Activated T-cell treated with anti-CD3 and anti-CD28 coated beads, Interleukin-2, amount 50 U/mL, for 24 hours (primary cell): ENCODE measurements at regions not wholly inside any gene's neighbourhood (a gene's known extent, or its start where the extent isn't known, plus 50 kb on each side); places are given as distances from the start of the nearest gene placed in this dataset.
A peak's percentile ranks its signal among the peaks of the same experiment; 100 is the strongest.

Source experiments
- DNase-seq: peaks from one replicate; pipeline ENCODE4 v3.0.0-alpha.2; 2020
- H3K27ac Mint-ChIP-seq: 2 replicates; pipeline ENCODE4 v1.8.0; 2020; ENCODE audit warnings: mild to moderate bottlenecking, mixed read lengths
- H3K27me3 Mint-ChIP-seq: 2 replicates; pipeline ENCODE4 v1.8.0; 2020; ENCODE audit warnings: mixed read lengths
- H3K36me3 Mint-ChIP-seq: 2 replicates; pipeline ENCODE4 v1.8.0; 2020; ENCODE audit warnings: low read depth, mixed read lengths
- H3K4me1 Mint-ChIP-seq: 2 replicates; pipeline ENCODE4 v1.8.0; 2020; ENCODE audit warnings: low read depth, mixed read lengths
- H3K4me3 Mint-ChIP-seq: 2 replicates; pipeline ENCODE4 v1.8.0; 2020; ENCODE audit warnings: mild to moderate bottlenecking, moderate library complexity, mixed read lengths
- H3K9me3 Mint-ChIP-seq: 2 replicates; pipeline ENCODE4 v1.8.0; 2020; ENCODE audit warnings: mixed read lengths

GRCh38 chr9:129481810-129482511 is 138.9 kb downstream of the C9orf50 start:
- H3K36me3 Mint-ChIP-seq = no peaks in the 10 kb centered on the region
- DNase-seq = no peak
- peaks cover 38% of the 10 kb centered on the region for H3K4me1 Mint-ChIP-seq
- H3K9me3 Mint-ChIP-seq = no peaks in the 10 kb centered on the region
- peaks cover 2% of the 10 kb centered on the region for H3K27me3 Mint-ChIP-seq
- peak overlapping the region; percentile 40 for H3K27ac Mint-ChIP-seq
- H3K4me3 Mint-ChIP-seq = peak overlapping the region; percentile 31

GRCh38 chr9:129481424-129481809 is 139.5 kb downstream of the C9orf50 start:
- no peaks in the 10 kb centered on the region for H3K9me3 Mint-ChIP-seq
- H3K27ac Mint-ChIP-seq = peak overlapping the region; percentile 40
- H3K4me1 Mint-ChIP-seq = peaks cover 35% of the 10 kb centered on the region
- peaks cover 2% of the 10 kb centered on the region for H3K27me3 Mint-ChIP-seq
- peak overlapping the region; percentile 31 for H3K4me3 Mint-ChIP-seq
- no peaks in the 10 kb centered on the region for H3K36me3 Mint-ChIP-seq
- no peak for DNase-seq

GRCh38 chr9:129480745-129481144 is 140.2 kb downstream of the C9orf50 start:
- H3K4me1 Mint-ChIP-seq = peaks cover 28% of the 10 kb centered on the region
- H3K4me3 Mint-ChIP-seq = no peak overlapping the region
- no peak overlapping the region for H3K27ac Mint-ChIP-seq

GRCh38 chr9:129480227-129480626 is 140.7 kb downstream of the C9orf50 start:
- H3K36me3 Mint-ChIP-seq = no peaks in the 10 kb centered on the region
- H3K9me3 Mint-ChIP-seq = no peaks in the 10 kb centered on the region
- DNase-seq = no peak
- H3K27ac Mint-ChIP-seq = no peak overlapping the region
- H3K4me1 Mint-ChIP-seq = peaks cover 23% of the 10 kb centered on the region
- H3K27me3 Mint-ChIP-seq = peaks cover 2% of the 10 kb centered on the region
- no peak overlapping the region for H3K4me3 Mint-ChIP-seq

More at GRCh38 chr9:129480745-129481144, 140.2 kb downstream of the C9orf50 start:
- Mint-ChIP-seq H3K36me3 (no peaks in the 10 kb centered on the region), H3K27me3 (peaks cover 2% of the 10 kb centered on the region), H3K9me3 (no peaks in the 10 kb centered on the region)
- no peak for DNase-seq

- Mint-ChIP-seq H3K9me3 (no peaks in the 10 kb centered on the region), H3K36me3 (no peaks in the 10 kb centered on the region), H3K27ac (no peak overlapping the region), H3K4me3 (no peak overlapping the region), H3K27me3 (peaks cover 2% of the 10 kb centered on the region), H3K4me1 (peaks cover 18% of the 10 kb centered on the region)
- no peak for DNase-seq
Measured at GRCh38 chr9:129479631-129480011, 141.3 kb downstream of the C9orf50 start.

- Mint-ChIP-seq H3K27ac (no peak overlapping the region), H3K36me3 (no peaks in the 10 kb centered on the region), H3K27me3 (peaks cover 2% of the 10 kb centered on the region), H3K4me3 (no peak overlapping the region), H3K9me3 (no peaks in the 10 kb centered on the region), H3K4me1 (peaks cover 13% of the 10 kb centered on the region)
- DNase-seq = no peak
Measured at GRCh38 chr9:129478961-129479630, 141.8 kb downstream of the C9orf50 start.

- Mint-ChIP-seq H3K27me3 (peaks cover 2% of the 10 kb centered on the region), H3K4me3 (no peak overlapping the region), H3K9me3 (no peaks in the 10 kb centered on the region), H3K4me1 (peaks cover 6% of the 10 kb centered on the region), H3K27ac (no peak overlapping the region), H3K36me3 (no peaks in the 10 kb centered on the region)
- DNase-seq = no peak
Measured at GRCh38 chr9:129478461-129478860, 142.4 kb downstream of the C9orf50 start.

GRCh38 chr9:129476821-129477611 is 143.9 kb downstream of the C9orf50 start:
- Mint-ChIP-seq H3K36me3 (no peaks in the 10 kb centered on the region), H3K9me3 (no peaks in the 10 kb centered on the region), H3K27me3 (peaks cover 2% of the 10 kb centered on the region), H3K27ac (no peak overlapping the region), H3K4me1 (peaks cover 4% of the 10 kb centered on the region), H3K4me3 (no peak overlapping the region)
- no peak for DNase-seq

GRCh38 chr9:129474740-129475404 is 146.0 kb downstream of the C9orf50 start:
- H3K4me1 Mint-ChIP-seq = peaks cover 21% of the 10 kb centered on the region
- no peak overlapping the region for H3K27ac Mint-ChIP-seq
- no peaks in the 10 kb centered on the region for H3K36me3 Mint-ChIP-seq
- no peaks in the 10 kb centered on the region for H3K9me3 Mint-ChIP-seq
- H3K27me3 Mint-ChIP-seq = no peaks in the 10 kb centered on the region
- no peak for DNase-seq
- H3K4me3 Mint-ChIP-seq = no peak overlapping the region

- Mint-ChIP-seq H3K4me1 (peaks cover 22% of the 10 kb centered on the region), H3K9me3 (no peaks in the 10 kb centered on the region), H3K36me3 (no peaks in the 10 kb centered on the region), H3K27me3 (no peaks in the 10 kb centered on the region), H3K4me3 (no peak overlapping the region), H3K27ac (no peak overlapping the region)
- no peak for DNase-seq
Measured at GRCh38 chr9:129473523-129474244, 147.2 kb downstream of the C9orf50 start.

GRCh38 chr9:129472651-129473102 is 148.2 kb downstream of the C9orf50 start:
- Mint-ChIP-seq H3K9me3 (no peaks in the 10 kb centered on the region), H3K36me3 (no peaks in the 10 kb centered on the region), H3K27me3 (no peaks in the 10 kb centered on the region), H3K4me3 (no peak overlapping the region), H3K4me1 (peaks cover 22% of the 10 kb centered on the region), H3K27ac (no peak overlapping the region)
- no peak for DNase-seq

GRCh38 chr9:129471201-129472019 is 149.5 kb downstream of the C9orf50 start:
- H3K27ac Mint-ChIP-seq = peak overlapping the region; percentile 81
- H3K9me3 Mint-ChIP-seq = no peaks in the 10 kb centered on the region
- peak; percentile 49 for DNase-seq
- no peaks in the 10 kb centered on the region for H3K27me3 Mint-ChIP-seq
- H3K4me1 Mint-ChIP-seq = peaks cover 21% of the 10 kb centered on the region
- no peaks in the 10 kb centered on the region for H3K36me3 Mint-ChIP-seq
- no peak overlapping the region for H3K4me3 Mint-ChIP-seq

- peaks cover 33% of the 10 kb centered on the region for H3K4me1 Mint-ChIP-seq
- H3K36me3 Mint-ChIP-seq = no peaks in the 10 kb centered on the region
- no peak for DNase-seq
- no peaks in the 10 kb centered on the region for H3K9me3 Mint-ChIP-seq
- no peak overlapping the region for H3K27ac Mint-ChIP-seq
- no peak overlapping the region for H3K4me3 Mint-ChIP-seq
- no peaks in the 10 kb centered on the region for H3K27me3 Mint-ChIP-seq
Measured at GRCh38 chr9:129469988-129470316, 150.9 kb downstream of the C9orf50 start.
